Esophagus squamous epithelium (tissue), 4 donors: ENCODE measurements at regions not wholly inside any gene's neighbourhood (a gene's known extent, or its start where the extent isn't known, plus 50 kb on each side); places are given as distances from the start of the nearest gene placed in this dataset.

Source experiments
- POLR2A ChIP-seq, 4 donors: fragments of 450-650 bp; IDR thresholded peaks; one replicate each; pipeline ENCODE4 v1.6.1; 2017; ENCODE audit warnings: antibody characterized with exemption in 4 of 4, mild to moderate bottlenecking in 4 of 4, moderate library complexity in 3 of 4
- TF ChIP-seq, protein P1 (sequence below), 6 experiments: fragments of 450-650 bp in 4 of 6; fragments of 200-600 bp in 2 of 6; sonication (generic) in 2 of 6; IDR thresholded peaks; one replicate each; pipeline ENCODE4 v1.5.1; 2016 to 2019; ENCODE audit warnings: antibody characterized with exemption in 6 of 6, mild to moderate bottlenecking in 4 of 6, moderate library complexity in 4 of 6

DNA sequence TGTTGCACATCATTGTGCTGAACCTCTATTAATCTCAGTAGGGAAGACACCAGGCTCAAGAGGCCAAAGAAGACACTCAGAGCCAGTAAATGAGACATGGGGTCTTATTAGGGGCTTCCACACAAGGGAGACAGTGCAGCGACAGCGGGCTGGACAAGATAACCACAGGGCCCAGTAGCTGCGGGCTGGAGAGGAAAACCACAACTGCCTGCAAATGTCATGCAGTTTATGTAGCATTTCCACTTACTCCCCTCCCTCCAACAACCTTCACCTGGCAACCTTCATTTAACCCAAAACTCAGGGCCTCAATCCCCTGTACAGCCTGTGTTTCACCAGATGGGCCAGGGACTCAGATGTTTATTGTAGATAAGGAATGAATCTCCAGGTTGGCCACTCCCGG, 185.6 kb downstream of the UTP18 start:
- TF ChIP-seq, protein P1, sequence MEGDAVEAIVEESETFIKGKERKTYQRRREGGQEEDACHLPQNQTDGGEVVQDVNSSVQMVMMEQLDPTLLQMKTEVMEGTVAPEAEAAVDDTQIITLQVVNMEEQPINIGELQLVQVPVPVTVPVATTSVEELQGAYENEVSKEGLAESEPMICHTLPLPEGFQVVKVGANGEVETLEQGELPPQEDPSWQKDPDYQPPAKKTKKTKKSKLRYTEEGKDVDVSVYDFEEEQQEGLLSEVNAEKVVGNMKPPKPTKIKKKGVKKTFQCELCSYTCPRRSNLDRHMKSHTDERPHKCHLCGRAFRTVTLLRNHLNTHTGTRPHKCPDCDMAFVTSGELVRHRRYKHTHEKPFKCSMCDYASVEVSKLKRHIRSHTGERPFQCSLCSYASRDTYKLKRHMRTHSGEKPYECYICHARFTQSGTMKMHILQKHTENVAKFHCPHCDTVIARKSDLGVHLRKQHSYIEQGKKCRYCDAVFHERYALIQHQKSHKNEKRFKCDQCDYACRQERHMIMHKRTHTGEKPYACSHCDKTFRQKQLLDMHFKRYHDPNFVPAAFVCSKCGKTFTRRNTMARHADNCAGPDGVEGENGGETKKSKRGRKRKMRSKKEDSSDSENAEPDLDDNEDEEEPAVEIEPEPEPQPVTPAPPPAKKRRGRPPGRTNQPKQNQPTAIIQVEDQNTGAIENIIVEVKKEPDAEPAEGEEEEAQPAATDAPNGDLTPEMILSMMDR (IDR thresholded peaks at IDR 0.05) = no peak
- no peak for TF ChIP-seq POLR2A (IDR thresholded peaks at IDR 0.05)
